AG09319 (cell line): ENCODE measurements at regions not wholly inside any gene's neighbourhood (a gene's known extent, or its start where the extent isn't known, plus 50 kb on each side); places are given as distances from the start of the nearest gene placed in this dataset.

Source experiments
- DNase-seq: peaks from one replicate; pipeline ENCODE4 v3.0.0-alpha.2; 2010; ENCODE audit warnings: low read depth; ENCODE audit errors: extremely low read depth
- TF ChIP-seq, protein P1 (sequence below): IDR thresholded peaks from 2 replicates; pipeline ENCODE4 v1.5.1; 2011; ENCODE audit warnings: low read depth, mild to moderate bottlenecking, inconsistent platforms, low read length, moderate library complexity

DNA sequence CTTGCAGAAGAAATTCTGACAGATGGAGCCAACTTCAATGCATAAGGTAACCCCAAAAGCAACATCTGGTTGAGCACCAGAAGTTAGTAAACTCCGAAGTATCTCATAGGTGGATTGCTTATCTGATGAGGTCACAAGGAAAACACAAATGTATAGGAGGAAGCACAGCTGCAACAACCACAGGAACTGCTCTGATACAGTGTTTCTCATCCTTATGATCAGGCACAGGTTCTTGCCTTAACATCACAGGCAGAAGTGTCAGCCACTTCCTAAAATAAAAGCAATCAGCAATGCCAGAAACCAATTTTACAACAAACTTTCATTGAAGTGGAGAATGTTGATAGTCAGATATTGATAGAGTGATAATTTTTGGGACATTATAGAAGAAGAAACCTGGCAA is 530.3 kb upstream of the FAT3 start:
- no peak for DNase-seq
- TF ChIP-seq, protein P1, sequence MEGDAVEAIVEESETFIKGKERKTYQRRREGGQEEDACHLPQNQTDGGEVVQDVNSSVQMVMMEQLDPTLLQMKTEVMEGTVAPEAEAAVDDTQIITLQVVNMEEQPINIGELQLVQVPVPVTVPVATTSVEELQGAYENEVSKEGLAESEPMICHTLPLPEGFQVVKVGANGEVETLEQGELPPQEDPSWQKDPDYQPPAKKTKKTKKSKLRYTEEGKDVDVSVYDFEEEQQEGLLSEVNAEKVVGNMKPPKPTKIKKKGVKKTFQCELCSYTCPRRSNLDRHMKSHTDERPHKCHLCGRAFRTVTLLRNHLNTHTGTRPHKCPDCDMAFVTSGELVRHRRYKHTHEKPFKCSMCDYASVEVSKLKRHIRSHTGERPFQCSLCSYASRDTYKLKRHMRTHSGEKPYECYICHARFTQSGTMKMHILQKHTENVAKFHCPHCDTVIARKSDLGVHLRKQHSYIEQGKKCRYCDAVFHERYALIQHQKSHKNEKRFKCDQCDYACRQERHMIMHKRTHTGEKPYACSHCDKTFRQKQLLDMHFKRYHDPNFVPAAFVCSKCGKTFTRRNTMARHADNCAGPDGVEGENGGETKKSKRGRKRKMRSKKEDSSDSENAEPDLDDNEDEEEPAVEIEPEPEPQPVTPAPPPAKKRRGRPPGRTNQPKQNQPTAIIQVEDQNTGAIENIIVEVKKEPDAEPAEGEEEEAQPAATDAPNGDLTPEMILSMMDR: no peak

DNA sequence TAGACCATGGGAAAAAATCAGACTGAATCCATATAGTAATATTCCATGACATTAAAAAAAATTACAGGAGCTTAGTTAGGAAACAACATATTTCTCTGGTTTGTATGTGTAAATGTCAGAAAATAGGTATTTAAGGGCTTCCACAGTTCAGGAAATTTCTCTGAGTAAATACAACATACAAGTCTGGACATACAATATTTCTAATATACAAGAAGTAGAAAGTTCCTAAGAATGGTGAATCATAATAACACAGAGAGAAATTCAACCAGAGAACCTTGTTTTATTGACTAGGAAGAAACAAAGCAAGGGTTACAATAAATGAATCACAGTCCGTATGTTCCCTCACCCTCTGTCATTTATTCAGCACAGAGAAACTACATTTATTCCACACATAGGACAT is 532.7 kb upstream of the FAT3 start:
- TF ChIP-seq, protein P1: no peak
- no peak for DNase-seq

DNA sequence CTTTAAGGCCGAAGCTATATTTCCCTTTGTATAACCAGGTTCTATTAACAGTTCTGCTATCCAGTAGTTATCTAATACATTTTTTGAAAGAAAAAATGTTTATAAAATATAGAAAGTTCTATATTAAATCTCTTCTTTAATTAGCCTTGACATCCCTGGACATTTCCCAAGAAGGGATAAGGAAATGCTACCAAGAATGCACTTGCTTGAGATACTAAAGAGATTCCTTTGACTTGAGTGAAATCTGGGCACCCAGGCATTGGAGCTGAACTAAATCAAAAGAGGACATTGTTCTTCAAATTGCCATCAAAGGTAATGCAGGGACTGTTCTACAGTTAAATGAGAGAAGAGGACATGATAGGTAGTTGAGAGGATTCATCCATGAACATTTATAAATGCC is 535.9 kb upstream of the FAT3 start:
- DNase-seq: no peak
- TF ChIP-seq, protein P1: no peak

DNA sequence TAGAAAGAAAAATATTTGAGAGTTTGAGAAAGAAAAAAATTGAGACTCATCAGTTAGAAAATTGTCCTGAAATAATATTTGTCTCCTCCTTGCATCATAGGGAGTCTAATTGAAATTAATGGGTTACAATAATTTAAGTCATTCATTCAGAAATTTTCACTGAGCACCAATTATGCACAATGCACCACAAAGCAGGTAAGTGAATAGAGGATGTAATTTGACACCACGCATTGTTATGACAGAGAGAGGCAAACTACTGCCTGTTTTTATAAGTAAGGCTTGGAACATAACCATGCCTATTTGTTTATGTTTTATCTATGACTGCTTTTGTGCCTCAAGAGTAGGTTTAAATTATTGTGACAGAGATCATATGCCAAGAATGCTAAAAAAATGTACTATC is 537.9 kb upstream of the FAT3 start:
- DNase-seq: no peak
- TF ChIP-seq, protein P1: no peak

DNA sequence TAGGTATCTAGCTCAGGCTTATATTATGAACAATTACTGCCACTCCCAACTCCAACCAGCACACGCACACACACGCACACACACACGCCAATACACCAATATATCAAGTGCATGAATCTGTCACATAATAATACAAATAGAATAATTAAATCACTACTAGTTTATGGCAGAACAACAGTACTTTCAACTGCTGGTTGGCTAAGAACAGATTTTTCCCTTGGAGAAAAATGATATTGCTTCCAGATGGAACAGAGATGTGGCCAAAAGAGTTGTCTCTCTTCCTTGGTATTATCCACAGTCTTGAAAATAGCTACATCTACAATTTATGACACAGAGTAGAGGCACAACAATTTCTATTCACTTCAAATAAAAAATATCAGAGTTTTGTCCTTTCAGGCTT is 538.3 kb upstream of the FAT3 start:
- TF ChIP-seq, protein P1: no peak
- no peak for DNase-seq

DNA sequence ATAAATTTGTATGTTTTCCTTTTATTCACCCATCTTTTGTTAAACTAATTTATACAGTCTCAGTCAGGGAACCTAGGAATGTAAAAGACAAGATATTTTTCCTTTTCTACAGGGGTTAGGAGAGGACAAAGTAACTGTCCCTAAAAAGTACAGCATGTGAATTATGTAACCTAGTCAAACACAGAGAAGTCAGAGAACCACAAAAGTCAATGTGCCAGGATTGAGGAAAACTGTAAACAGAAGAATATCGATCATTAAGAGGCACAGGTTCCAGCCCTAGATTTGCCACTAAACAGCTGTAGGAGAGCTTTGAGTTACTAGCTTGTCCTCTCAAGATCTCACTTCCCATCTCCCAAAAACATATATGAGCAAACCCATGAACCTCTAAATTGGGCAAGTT is 550.9 kb upstream of the FAT3 start:
- DNase-seq: no peak
- TF ChIP-seq, protein P1: no peak

DNA sequence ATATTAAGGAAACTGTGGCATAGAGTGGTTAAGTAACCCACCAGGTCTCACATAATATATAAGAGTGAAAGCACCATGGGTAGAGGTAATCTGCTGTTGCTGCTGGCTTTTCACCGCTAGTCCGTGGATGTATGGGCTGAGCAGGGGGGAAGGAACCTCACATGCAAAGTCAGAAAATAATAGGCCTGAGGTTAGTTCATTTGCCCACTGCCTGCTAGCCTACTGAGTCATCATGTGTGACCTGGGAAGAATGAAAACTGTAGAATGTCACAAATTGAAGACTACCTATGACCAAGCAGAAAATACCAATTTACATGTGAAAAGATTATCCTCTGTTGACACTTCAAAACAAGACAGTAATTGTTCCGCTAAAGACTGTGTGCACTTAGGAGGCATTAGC is 560.1 kb upstream of the FAT3 start:
- DNase-seq: no peak
- TF ChIP-seq, protein P1: no peak
